ENCODE measurements at regions not wholly inside any gene's neighbourhood (a gene's known extent, or its start where the extent isn't known, plus 50 kb on each side); places are given as distances from the start of the nearest gene placed in this dataset.

GRCh38 chr5:7036192-7036835 lies 323.1 kb downstream of the TENT4A start:
- no peak for DNase-seq

GRCh38 chr5:7039074-7039473 lies 325.8 kb downstream of the TENT4A start:
- no peak for DNase-seq

GRCh38 chr5:7040111-7040510 lies 326.9 kb downstream of the TENT4A start:
- no peak for DNase-seq

GRCh38 chr5:7043797-7044196 lies 330.6 kb downstream of the TENT4A start:
- no peak for DNase-seq

GRCh38 chr5:7047511-7048261 lies 334.5 kb downstream of the TENT4A start:
- DNase-seq, result no peak

GRCh38 chr5:7050986-7051385 lies 337.8 kb downstream of the TENT4A start:
- DNase-seq, result no peak

GRCh38 chr5:7053125-7053524 lies 339.9 kb downstream of the TENT4A start:
- DNase-seq, result no peak

- DNase-seq, result no peak
Observed at GRCh38 chr5:7053528-7054209, 340.4 kb downstream of the TENT4A start.

GRCh38 chr5:7066471-7067235 lies 329.3 kb upstream of the ADCY2 start:
- no peak for DNase-seq

GRCh38 chr5:7068156-7068555 lies 327.8 kb upstream of the ADCY2 start:
- no peak for DNase-seq

- DNase-seq, result no peak
Observed at GRCh38 chr5:7068899-7069298, 327.0 kb upstream of the ADCY2 start.

- DNase-seq, result no peak
Observed at GRCh38 chr5:7072188-7072587, 323.8 kb upstream of the ADCY2 start.

- no peak for DNase-seq
Observed at GRCh38 chr5:7073666-7074065, 322.3 kb upstream of the ADCY2 start.

- no peak for DNase-seq
Observed at GRCh38 chr5:7074176-7074575, 321.8 kb upstream of the ADCY2 start.

GRCh38 chr5:7075470-7075869 lies 320.5 kb upstream of the ADCY2 start:
- DNase-seq, result no peak

- DNase-seq, result no peak
Observed at GRCh38 chr5:7078101-7078500, 317.8 kb upstream of the ADCY2 start.

- DNase-seq, result no peak
Observed at GRCh38 chr5:7078901-7079300, 317.0 kb upstream of the ADCY2 start.

- DNase-seq, result no peak
Observed at GRCh38 chr5:7080501-7080900, 315.4 kb upstream of the ADCY2 start.

- DNase-seq, result no peak
Observed at GRCh38 chr5:7087719-7088297, 308.1 kb upstream of the ADCY2 start.

- DNase-seq, result no peak
Observed at GRCh38 chr5:7088849-7089248, 307.1 kb upstream of the ADCY2 start.

GRCh38 chr5:7094626-7095025 lies 301.3 kb upstream of the ADCY2 start:
- no peak for DNase-seq

GRCh38 chr5:7096294-7096693 lies 299.6 kb upstream of the ADCY2 start:
- no peak for DNase-seq

GRCh38 chr5:7105358-7105757 lies 290.6 kb upstream of the ADCY2 start:
- no peak for DNase-seq

Data from right forelimb (tissue), 1 donor.